Epithelial cell of proximal tubule (primary cell): ENCODE measurements at regions not wholly inside any gene's neighbourhood (a gene's known extent, or its start where the extent isn't known, plus 50 kb on each side); places are given as distances from the start of the nearest gene placed in this dataset.

Experiments used
- DNase-seq: peaks from one replicate; pipeline ENCODE4 v3.0.0-alpha.2; 2011; ENCODE audit warnings: low read depth
- H3K4me3 ChIP-seq: 2 replicates; pipeline ENCODE4 v1.5.1; 2011; ENCODE audit warnings: low read depth, mild to moderate bottlenecking, low read length
- CTCF ChIP-seq: conservative IDR thresholded peaks from 2 replicates; pipeline ENCODE4 v1.5.1; 2012; ENCODE audit warnings: low read depth, mild to moderate bottlenecking, low read length

GRCh38 chr11:70486731-70487130 is 88.4 kb downstream of the CTTN start:
- no peak for TF ChIP-seq CTCF
- no peak for DNase-seq
- H3K4me3 ChIP-seq: no peak overlapping the region

- no peak for DNase-seq
- no peak for TF ChIP-seq CTCF
- H3K4me3 ChIP-seq: no peak overlapping the region
These were observed 88.8 kb downstream of the CTTN start for GRCh38 chr11:70487160-70487559.

- no peak for TF ChIP-seq CTCF
These were observed 89.4 kb downstream of the CTTN start for GRCh38 chr11:70487756-70488155.

GRCh38 chr11:70488171-70488703 is 89.9 kb downstream of the CTTN start:
- DNase-seq: no peak
- H3K4me3 ChIP-seq: no peak overlapping the region
- no peak for TF ChIP-seq CTCF

More at GRCh38 chr11:70487756-70488155, 89.4 kb downstream of the CTTN start:
- H3K4me3 ChIP-seq: no peak overlapping the region
- DNase-seq: no peak

- DNase-seq: no peak
- TF ChIP-seq CTCF: no peak
- H3K4me3 ChIP-seq: no peak overlapping the region
These were observed 90.9 kb downstream of the CTTN start for GRCh38 chr11:70489276-70489675.

GRCh38 chr11:70490208-70490607 is 91.9 kb downstream of the CTTN start:
- DNase-seq: no peak
- TF ChIP-seq CTCF: no peak
- H3K4me3 ChIP-seq: no peak overlapping the region
